Fibroblast of the conjunctiva (primary cell): ENCODE measurements at regions not wholly inside any gene's neighbourhood (a gene's known extent, or its start where the extent isn't known, plus 50 kb on each side); places are given as distances from the start of the nearest gene placed in this dataset.

Source experiments
- DNase-seq: peaks from one replicate; pipeline ENCODE4 v3.0.0-alpha.2; 2010; ENCODE audit warnings: low read depth

DNA sequence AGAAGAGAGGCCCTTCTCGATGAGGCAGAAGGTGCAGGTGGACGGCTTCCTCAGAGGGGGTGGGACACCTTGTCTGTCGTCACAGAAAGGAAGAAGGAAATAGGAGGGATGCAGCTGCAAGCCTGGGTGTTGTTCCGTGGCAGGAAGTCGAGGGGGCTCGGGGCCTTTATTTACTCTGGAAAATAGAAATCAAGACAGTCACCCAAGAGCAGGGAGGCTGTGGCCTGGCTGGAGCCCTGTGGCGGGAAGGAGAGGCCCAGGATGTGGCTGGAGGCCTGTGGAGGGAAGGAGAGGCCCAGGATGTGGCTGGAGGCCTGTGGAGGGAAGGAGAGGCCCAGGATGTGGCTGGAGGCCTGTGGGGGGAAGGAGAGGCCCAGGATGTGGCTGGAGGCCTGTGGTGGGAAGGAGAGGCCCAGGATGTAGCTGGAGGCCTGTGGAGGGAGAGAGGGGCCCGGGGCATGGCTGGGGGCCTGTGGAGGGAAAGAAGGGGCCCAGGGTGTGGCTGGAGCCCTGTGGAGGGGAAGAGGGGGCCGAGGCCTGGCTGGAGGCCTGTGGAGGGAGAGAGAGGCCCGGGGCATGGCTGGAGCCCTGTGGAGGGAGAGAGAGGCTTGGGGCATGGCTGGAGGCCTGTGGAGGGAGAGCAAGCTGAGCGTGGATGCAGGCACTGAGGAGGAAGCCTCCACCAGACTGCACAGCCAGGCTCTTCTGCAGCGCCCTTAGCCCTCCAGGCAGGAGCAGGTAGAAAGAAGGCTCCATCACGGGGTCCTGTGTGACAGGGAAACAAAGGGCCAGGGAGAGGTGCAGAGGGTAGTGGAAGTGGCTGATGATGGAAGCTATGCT lies 97.3 kb upstream of the SFMBT2 start:
- no peak for DNase-seq

DNA sequence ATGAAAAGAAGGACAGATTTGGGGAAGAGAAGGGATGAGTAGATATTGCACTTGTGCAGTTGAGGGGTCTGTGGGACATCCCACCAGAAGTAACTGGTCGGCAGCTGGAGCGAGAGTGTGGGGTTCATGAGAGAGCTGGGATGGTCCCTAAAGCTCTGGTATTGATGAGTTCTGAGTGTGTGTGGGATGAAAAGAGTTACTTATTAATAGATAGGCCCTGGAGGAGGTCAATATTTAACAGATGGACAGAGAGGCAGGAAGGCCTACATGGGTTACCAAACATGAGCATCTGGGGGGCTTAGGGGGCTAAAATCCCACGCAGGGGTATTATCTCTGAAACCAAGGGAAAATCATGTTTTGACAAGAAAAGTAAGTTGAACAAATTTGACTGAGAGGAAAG lies 95.7 kb upstream of the SFMBT2 start:
- no peak for DNase-seq

DNA sequence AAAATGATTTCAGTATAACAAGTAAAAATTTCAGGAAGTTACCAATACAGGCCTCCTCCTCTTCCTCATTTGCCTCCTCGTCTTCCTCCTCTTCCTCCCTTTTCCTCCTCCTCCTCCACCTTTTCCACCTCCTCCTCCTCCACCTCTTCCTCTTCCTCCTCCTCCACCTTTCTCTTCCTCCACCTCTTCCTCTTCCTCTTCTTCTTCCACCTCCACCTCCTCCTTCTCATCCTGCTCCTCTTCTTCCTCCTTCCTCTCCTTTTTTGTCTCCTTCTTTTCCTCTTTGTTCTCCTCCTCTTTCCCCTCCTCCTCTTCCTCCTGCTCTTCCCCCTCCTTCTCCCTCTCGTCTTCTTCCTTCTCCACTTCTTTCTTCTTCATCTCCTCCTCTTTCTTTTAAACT lies 94.4 kb upstream of the SFMBT2 start:
- DNase-seq: no peak

GRCh38 chr10:7503190-7503589 lies 92.4 kb upstream of the SFMBT2 start:
- DNase-seq: no peak

DNA sequence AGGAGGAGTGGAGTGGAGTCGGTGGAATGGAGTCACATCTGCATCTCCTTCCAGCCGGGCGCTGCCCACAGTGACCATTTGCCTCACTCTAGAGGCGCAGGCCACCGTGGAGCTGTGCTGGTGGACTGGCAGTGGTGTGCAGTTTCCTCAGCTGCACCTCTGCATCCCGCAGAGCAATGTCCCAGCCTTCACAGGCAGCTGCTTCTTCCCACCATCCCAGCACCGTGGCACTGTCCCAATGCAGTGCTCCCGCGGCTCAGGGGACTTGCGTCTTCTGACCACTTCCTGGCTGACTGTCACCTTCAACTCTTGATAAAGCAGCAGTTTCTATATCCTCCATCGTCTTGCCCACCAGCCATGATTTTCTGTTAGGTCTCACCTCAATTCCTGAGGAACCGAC lies 90.3 kb upstream of the SFMBT2 start:
- no peak for DNase-seq

- no peak for DNase-seq
Observed at GRCh38 chr10:7498111-7498510, 87.3 kb upstream of the SFMBT2 start.

DNA sequence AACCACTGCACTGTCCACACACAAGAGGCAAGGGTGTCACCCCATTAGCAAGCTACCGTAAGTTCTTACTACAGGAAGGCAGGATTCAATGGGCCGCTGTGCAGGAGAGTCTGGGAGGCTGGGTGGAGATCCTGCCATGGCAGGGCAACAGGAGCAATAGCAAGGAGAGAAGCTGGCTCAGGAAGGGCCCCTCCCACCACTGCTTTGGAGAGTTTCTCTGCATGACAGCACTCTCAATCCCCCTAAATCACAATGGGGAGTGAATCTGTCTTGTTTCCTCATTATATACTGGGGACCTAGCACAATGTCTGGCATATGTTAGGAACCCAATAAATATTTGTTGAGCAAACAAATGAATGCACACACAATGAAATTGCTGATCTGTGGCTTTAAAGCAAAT lies 83.2 kb upstream of the SFMBT2 start:
- DNase-seq: no peak

DNA sequence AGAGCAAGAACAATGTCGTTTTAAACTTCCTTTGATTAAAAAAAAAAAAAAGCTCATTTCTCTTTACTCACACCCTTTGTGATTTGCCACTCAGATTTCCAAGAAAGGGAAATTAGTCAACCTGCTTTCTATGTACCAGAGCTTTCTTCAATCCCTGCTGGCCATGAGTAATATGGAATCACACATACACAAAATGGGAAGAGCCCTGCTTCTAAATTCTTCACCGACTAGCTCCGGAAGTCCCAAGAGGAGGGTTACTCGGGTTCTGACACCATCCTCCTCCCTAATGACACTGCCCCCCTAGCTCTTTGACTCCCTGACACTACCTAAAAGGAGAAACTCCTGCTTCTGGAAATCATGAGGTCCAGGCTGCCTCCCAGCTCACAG lies 81.8 kb upstream of the SFMBT2 start:
- DNase-seq: no peak

DNA sequence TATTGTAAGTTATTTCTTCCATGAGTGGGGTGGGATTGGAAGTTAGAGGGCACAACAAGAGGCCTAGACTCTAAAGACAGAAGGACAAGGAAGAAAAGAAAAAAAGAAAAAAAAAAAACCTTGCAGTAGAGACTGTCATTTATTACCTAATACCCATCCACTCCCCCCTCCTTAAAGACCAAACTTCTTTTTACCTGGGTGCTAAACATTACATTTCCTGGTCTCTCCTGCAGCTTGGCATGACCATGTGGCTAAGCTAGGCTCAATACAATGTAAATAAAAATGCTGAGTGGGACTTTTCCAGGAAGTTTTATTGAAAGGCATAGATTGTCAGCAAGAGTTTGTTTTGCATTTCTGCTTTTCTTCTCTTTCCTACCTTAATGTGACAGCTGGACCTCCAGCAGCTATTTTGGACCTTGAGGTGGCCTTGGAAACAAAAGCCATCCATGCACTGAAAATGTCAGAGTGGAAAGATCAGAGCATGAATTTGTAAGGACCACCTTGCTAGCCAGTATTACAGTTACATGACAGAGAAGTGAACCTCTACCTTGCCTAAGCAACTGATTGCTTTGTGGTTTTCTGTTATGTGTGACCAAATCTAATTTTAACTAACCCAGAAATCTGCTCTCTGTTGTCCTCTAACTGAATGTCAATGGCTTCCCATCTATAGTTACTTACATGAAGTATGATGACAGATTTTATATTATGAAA lies 81.3 kb upstream of the SFMBT2 start:
- no peak for DNase-seq

GRCh38 chr10:7491230-7491629 lies 80.4 kb upstream of the SFMBT2 start:
- no peak for DNase-seq

- DNase-seq: peak; percentile 41
Observed at GRCh38 chr10:7488418-7488829, 77.6 kb upstream of the SFMBT2 start.

GRCh38 chr10:7487528-7487927 lies 76.7 kb upstream of the SFMBT2 start:
- DNase-seq: no peak

- DNase-seq: no peak
Observed at GRCh38 chr10:7486528-7486927, 75.7 kb upstream of the SFMBT2 start.

- DNase-seq: no peak
Observed at GRCh38 chr10:7485799-7486198, 75.0 kb upstream of the SFMBT2 start.

GRCh38 chr10:7485244-7485556 lies 74.4 kb upstream of the SFMBT2 start:
- DNase-seq: no peak

- no peak for DNase-seq
Observed at GRCh38 chr10:7484456-7485243, 73.8 kb upstream of the SFMBT2 start.

DNA sequence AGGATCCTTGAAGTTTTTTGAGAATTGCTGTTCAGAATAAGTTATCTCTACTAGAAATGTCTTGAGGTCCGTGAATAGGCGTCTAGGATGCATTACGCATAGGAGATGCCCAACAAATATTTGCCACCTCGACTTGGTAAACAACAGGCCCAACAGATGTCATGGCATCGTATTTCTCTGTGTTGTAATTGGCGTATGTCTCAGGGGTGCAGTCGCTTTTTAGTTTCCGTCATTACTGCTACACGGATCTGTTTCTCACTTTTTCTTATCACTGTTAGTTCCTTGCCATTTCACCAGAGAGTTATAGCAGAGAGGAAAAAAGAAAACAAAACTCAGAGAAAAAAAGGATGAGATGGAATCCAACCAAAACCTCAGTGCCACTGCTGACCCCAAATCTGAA lies 73.0 kb upstream of the SFMBT2 start:
- no peak for DNase-seq

- no peak for DNase-seq
Observed at GRCh38 chr10:7482992-7483391, 72.2 kb upstream of the SFMBT2 start.

DNA sequence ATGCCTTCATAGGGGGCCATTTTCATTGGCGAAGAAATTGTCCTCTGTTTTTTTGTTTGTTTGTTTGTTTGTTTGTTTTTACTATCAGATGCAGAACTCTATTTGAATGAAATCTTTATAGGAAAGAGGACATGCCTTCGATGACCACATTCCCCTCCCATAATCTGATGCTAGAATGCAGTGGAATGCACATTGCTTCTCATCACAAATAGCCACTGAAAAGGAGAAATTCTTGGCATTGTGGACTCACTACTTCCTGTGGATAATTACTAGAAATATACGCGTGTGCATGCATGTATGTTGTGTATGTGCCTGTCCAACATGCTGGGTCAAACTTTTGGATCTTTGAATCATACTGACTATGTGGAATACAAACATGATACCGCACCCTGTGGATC lies 70.5 kb upstream of the SFMBT2 start:
- no peak for DNase-seq

DNA sequence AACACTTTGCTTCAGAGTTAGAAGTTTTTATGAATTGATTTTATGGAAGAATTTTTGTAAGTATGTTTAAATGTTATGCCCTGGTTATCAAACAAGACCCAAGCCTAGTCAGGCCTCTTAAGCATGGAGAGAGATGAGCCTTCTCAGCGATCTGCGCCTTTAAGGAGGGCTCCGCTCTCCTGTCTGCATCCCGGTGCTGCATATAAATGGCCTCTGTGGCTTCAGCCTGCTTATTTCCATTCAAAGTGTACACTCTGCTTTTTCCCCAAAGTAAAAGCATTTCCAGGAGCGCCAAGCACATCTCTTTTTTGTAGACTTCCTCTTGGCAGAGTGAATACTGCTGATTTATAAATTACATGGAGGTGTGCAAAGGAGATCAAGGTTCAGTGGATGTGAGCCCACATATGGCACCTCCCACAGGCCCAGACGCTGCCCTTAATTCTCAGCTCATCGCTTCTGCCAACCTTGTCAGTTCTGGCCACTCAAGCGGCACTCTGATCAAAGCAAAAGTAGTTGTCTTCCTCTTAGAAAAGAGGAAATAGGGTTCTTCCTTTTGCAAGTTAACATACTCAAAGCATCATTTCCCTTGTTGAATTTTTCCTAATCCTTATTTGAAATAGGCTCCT lies 70.0 kb upstream of the SFMBT2 start:
- DNase-seq: no peak

- DNase-seq: no peak
Observed at GRCh38 chr10:7479861-7480598, 69.2 kb upstream of the SFMBT2 start.
